ENCODE measurements at regions not wholly inside any gene's neighbourhood (a gene's known extent, or its start where the extent isn't known, plus 50 kb on each side); places are given as distances from the start of the nearest gene placed in this dataset.
"Not testable (repeated sequence)": the region's sequence is repeated elsewhere in the genome, so short reads cannot be mapped to it uniquely, and the experiment has no call there.

- H3K4me2 ChIP-seq (ENCODE audit: control insufficient read depth, insufficient read depth); FAIRE-seq; H3K79me2 ChIP-seq (ENCODE audit: control insufficient read depth, insufficient read depth, low read length); POLR2A ChIA-PET; H2AFZ ChIP-seq (ENCODE audit: control insufficient read depth, low read depth, low read length); H3K9ac ChIP-seq (ENCODE audit: control insufficient read depth, insufficient read depth, low read length); in situ Hi-C loops (cut with MboI); RAD21 ChIA-PET (ENCODE audit: unreplicated experiment); H3K4me3 ChIP-seq; intact Hi-C loops (cut with micrococcal nuclease; ENCODE audit: unreplicated experiment); CTCF ChIA-PET; BruUV-seq (replicated peaks); H4K20me1 ChIP-seq (ENCODE audit: control insufficient read depth, insufficient read depth); H3K9me3 ChIP-seq (replicated peaks; ENCODE audit: control insufficient read depth, insufficient read depth, low read length); H3K27me3 ChIP-seq (replicated peaks in 1 of 2; ENCODE audit: control insufficient read depth in 2 of 2, insufficient read depth in 2 of 2, low read length in 1 of 2); H3K36me3 ChIP-seq (ENCODE audit: control insufficient read depth in 2 of 2, insufficient read depth in 2 of 2, low read length in 1 of 2); H3K4me1 ChIP-seq (ENCODE audit: control insufficient read depth, insufficient read depth, low read length); ATAC-seq; SMC1A ChIA-PET (ENCODE audit: uncharacterized antibody, unreplicated experiment); H3K27ac ChIP-seq (ENCODE audit: control insufficient read depth, insufficient read depth); DNase-seq (ENCODE audit: low read depth, low spot score): not testable (repeated sequence)
- WGBS (ENCODE audit: insufficient coverage, insufficient replicate concordance, low lambda C conversion rate, missing lambda C conversion rate), result 54% methylated on average over 2 of the region's 2 CpGs
Observed at GRCh38 chr21:15454931-15455330, 274.9 kb upstream of the USP25 start.

GRCh38 chr21:15455819-15456462 lies 273.8 kb upstream of the USP25 start:
- POLR2A ChIA-PET, result no interaction called here
- H4K20me1 ChIP-seq (ENCODE audit: control insufficient read depth, insufficient read depth), result no peaks in the 10 kb centered on the region
- H3K9me3 ChIP-seq (replicated peaks; ENCODE audit: control insufficient read depth, insufficient read depth, low read length), result no peaks in the 10 kb centered on the region
- no peaks in the 10 kb centered on the region for H3K27me3 ChIP-seq (replicated peaks in 1 of 2; ENCODE audit: control insufficient read depth in 2 of 2, insufficient read depth in 2 of 2, low read length in 1 of 2)
- SMC1A ChIA-PET (ENCODE audit: uncharacterized antibody, unreplicated experiment), result interaction anchor here (1.3 kb wide), 1 partner anchor 23 kb away, joined by 3 read pairs; no protein-coding TSS in a partner anchor
- no peaks in the 10 kb centered on the region for H3K79me2 ChIP-seq (ENCODE audit: control insufficient read depth, insufficient read depth, low read length)
- H3K9ac ChIP-seq (ENCODE audit: control insufficient read depth, insufficient read depth, low read length), result no peak overlapping the region
- in situ Hi-C loops (cut with MboI) (no loop called here), intact Hi-C loops (cut with micrococcal nuclease; ENCODE audit: unreplicated experiment) (no loop called here)
- H3K36me3 ChIP-seq (ENCODE audit: control insufficient read depth in 2 of 2, insufficient read depth in 2 of 2, low read length in 1 of 2), result no peaks in the 10 kb centered on the region
- CTCF ChIA-PET, result interaction anchor here (0.7 to 1.9 kb wide), 2 partner anchors 100 to 568 kb away, joined by 3 to 5 read pairs; no protein-coding TSS in a partner anchor
- ATAC-seq (no peak; the same call in 2 of the 3 replicates), FAIRE-seq (no peak), DNase-seq (ENCODE audit: low read depth, low spot score) (no peak)
- H3K4me1 ChIP-seq (ENCODE audit: control insufficient read depth, insufficient read depth, low read length), result no peaks in the 10 kb centered on the region
- RAD21 ChIA-PET (ENCODE audit: unreplicated experiment), result no interaction called here
- H3K27ac ChIP-seq (ENCODE audit: control insufficient read depth, insufficient read depth), result no peak overlapping the region
- no peak overlapping the region for H3K4me3 ChIP-seq
- no TSS peak for BruUV-seq (replicated peaks)
- no peak overlapping the region for H3K4me2 ChIP-seq (ENCODE audit: control insufficient read depth, insufficient read depth)
- 27% methylated on average over 14 of the region's 14 CpGs for WGBS (ENCODE audit: insufficient coverage, insufficient replicate concordance, low lambda C conversion rate, missing lambda C conversion rate)
- H2AFZ ChIP-seq (ENCODE audit: control insufficient read depth, low read depth, low read length), result no peak overlapping the region
- no peak for TF ChIP-seq ZNF622 (IDR thresholded peaks at IDR 0.05)
- no peak for TF ChIP-seq NFYB (IDR thresholded peaks at IDR 0.05; ENCODE audit: insufficient read depth, low read depth, low read length)
- no peak for TF ChIP-seq ZZZ3 (IDR thresholded peaks at IDR 0.05; ENCODE audit: control insufficient read depth, insufficient read length, low read depth)
- no peak for TF ChIP-seq SIN3A (IDR thresholded peaks at IDR 0.05; ENCODE audit: low read depth, low read length)
- TF ChIP-seq RUNX3 (IDR thresholded peaks at IDR 0.05; ENCODE audit: low read length), result no peak
- no peak for TF ChIP-seq ZSCAN29 (IDR thresholded peaks at IDR 0.05)
- no peak for TF ChIP-seq HDAC6 (IDR thresholded peaks at IDR 0.05; ENCODE audit: unreplicated experiment)
- no peak for TF ChIP-seq CBX3 (IDR thresholded peaks at IDR 0.05; ENCODE audit: borderline replicate concordance, low read depth)
- TF ChIP-seq STAT1 (conservative IDR thresholded peaks at IDR 0.05), result no peak
- TF ChIP-seq CBFB (IDR thresholded peaks at IDR 0.05; ENCODE audit: low read depth), result no peak
- TF ChIP-seq, protein P1, sequence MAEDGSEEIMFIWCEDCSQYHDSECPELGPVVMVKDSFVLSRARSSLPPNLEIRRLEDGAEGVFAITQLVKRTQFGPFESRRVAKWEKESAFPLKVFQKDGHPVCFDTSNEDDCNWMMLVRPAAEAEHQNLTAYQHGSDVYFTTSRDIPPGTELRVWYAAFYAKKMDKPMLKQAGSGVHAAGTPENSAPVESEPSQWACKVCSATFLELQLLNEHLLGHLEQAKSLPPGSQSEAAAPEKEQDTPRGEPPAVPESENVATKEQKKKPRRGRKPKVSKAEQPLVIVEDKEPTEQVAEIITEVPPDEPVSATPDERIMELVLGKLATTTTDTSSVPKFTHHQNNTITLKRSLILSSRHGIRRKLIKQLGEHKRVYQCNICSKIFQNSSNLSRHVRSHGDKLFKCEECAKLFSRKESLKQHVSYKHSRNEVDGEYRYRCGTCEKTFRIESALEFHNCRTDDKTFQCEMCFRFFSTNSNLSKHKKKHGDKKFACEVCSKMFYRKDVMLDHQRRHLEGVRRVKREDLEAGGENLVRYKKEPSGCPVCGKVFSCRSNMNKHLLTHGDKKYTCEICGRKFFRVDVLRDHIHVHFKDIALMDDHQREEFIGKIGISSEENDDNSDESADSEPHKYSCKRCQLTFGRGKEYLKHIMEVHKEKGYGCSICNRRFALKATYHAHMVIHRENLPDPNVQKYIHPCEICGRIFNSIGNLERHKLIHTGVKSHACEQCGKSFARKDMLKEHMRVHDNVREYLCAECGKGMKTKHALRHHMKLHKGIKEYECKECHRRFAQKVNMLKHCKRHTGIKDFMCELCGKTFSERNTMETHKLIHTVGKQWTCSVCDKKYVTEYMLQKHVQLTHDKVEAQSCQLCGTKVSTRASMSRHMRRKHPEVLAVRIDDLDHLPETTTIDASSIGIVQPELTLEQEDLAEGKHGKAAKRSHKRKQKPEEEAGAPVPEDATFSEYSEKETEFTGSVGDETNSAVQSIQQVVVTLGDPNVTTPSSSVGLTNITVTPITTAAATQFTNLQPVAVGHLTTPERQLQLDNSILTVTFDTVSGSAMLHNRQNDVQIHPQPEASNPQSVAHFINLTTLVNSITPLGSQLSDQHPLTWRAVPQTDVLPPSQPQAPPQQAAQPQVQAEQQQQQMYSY (CRISPR knock-in tag; IDR thresholded peaks at IDR 0.05), result no peak
- TF ChIP-seq ZNF217 (IDR thresholded peaks at IDR 0.05), result no peak
- TF ChIP-seq NRF1 (conservative IDR thresholded peaks at IDR 0.05; ENCODE audit: low read depth, low read length), result no peak
